ENCODE measurements at regions not wholly inside any gene's neighbourhood (a gene's known extent, or its start where the extent isn't known, plus 50 kb on each side); places are given as distances from the start of the nearest gene placed in this dataset.

GRCh38 chr3:21042184-21042583 is 708.8 kb downstream of the ZNF385D start:
- no peak for TF ChIP-seq CTCF (IDR thresholded peaks at IDR 0.05)
- no peak for TF ChIP-seq POLR2A (IDR thresholded peaks at IDR 0.05)

Measured in vagina (tissue), 2 donors.